ENCODE measurements at regions not wholly inside any gene's neighbourhood (a gene's known extent, or its start where the extent isn't known, plus 50 kb on each side); places are given as distances from the start of the nearest gene placed in this dataset.

GRCh38 chr2:103010306-103010705, 248.5 kb downstream of the TMEM182 start:
- no peak for TF ChIP-seq CTCF (IDR thresholded peaks at IDR 0.05; ENCODE audit: borderline replicate concordance, insufficient read depth, low read depth, low read length)
- no peak overlapping the region for H3K4me3 ChIP-seq (ENCODE audit: low read depth, low read length)

GRCh38 chr2:103010751-103011150, 248.9 kb downstream of the TMEM182 start:
- no peak for TF ChIP-seq CTCF (IDR thresholded peaks at IDR 0.05; ENCODE audit: borderline replicate concordance, insufficient read depth, low read depth, low read length)

GRCh38 chr2:103012590-103012989, 250.8 kb downstream of the TMEM182 start:
- no peak overlapping the region for H3K4me3 ChIP-seq (ENCODE audit: low read depth, low read length)
- no peak for TF ChIP-seq CTCF (IDR thresholded peaks at IDR 0.05; ENCODE audit: borderline replicate concordance, insufficient read depth, low read depth, low read length)

More at GRCh38 chr2:103010751-103011150, 248.9 kb downstream of the TMEM182 start:
- H3K4me3 ChIP-seq (ENCODE audit: low read depth, low read length): no peak overlapping the region

- TF ChIP-seq CTCF (IDR thresholded peaks at IDR 0.05; ENCODE audit: borderline replicate concordance, insufficient read depth, low read depth, low read length): no peak
- H3K4me3 ChIP-seq (ENCODE audit: low read depth, low read length): no peak overlapping the region
Observed at GRCh38 chr2:103025056-103025455, 263.2 kb downstream of the TMEM182 start.

- TF ChIP-seq CTCF (IDR thresholded peaks at IDR 0.05; ENCODE audit: borderline replicate concordance, insufficient read depth, low read depth, low read length): no peak
- H3K4me3 ChIP-seq (ENCODE audit: low read depth, low read length): no peak overlapping the region
Observed at GRCh38 chr2:103028181-103028580, 266.4 kb downstream of the TMEM182 start.

Data from GM12875 (cell line).